ENCODE measurements at regions not wholly inside any gene's neighbourhood (a gene's known extent, or its start where the extent isn't known, plus 50 kb on each side); places are given as distances from the start of the nearest gene placed in this dataset.

GRCh38 chr18:47501946-47502345, 250.5 kb upstream of the SKOR2 start:
- H3K79me2 ChIP-seq (ENCODE audit: insufficient read depth, low read depth, low read length) = no peaks in the 10 kb centered on the region
- H3K9me3 ChIP-seq (ENCODE audit: low read length) = no peaks in the 10 kb centered on the region
- H3K4me3 ChIP-seq (ENCODE audit: low read depth, low read length, poor library complexity, severe bottlenecking) = no peak overlapping the region
- BruUV-seq (replicated peaks) = no TSS peak
- DNase-seq (ENCODE audit: low spot score) = no peak
- H3K4me2 ChIP-seq (ENCODE audit: low read length) = no peak overlapping the region
- POLR2A ChIA-PET = no interaction called here
- H2AFZ ChIP-seq (ENCODE audit: low read length) = no peak overlapping the region
- H3K4me1 ChIP-seq (ENCODE audit: insufficient read depth, low read length, poor library complexity, severe bottlenecking) = no peaks in the 10 kb centered on the region
- no peaks in the 10 kb centered on the region for H3K36me3 ChIP-seq (ENCODE audit: insufficient read depth, low read length)
- no peaks in the 10 kb centered on the region for H4K20me1 ChIP-seq (ENCODE audit: insufficient read depth, low read length)
- intact Hi-C loops (cut with micrococcal nuclease; ENCODE audit: unreplicated experiment) = no loop called here
- CTCF ChIA-PET (ENCODE audit: unreplicated experiment) = no interaction called here
- H3K27ac ChIP-seq (ENCODE audit: low read depth, low read length, poor library complexity, severe bottlenecking) = no peak overlapping the region
- no peaks in the 10 kb centered on the region for H3K9me2 ChIP-seq (ENCODE audit: insufficient read depth, low read length)
- no peak for TF ChIP-seq CTCF (conservative IDR thresholded peaks at IDR 0.05; ENCODE audit: low read length)
- no peak for TF ChIP-seq EZH2phosphoT487 (IDR thresholded peaks at IDR 0.05; ENCODE audit: borderline replicate concordance, low read depth, low read length)

- TF ChIP-seq CTCF (conservative IDR thresholded peaks at IDR 0.05; ENCODE audit: low read length) (no peak), EZH2phosphoT487 (IDR thresholded peaks at IDR 0.05; ENCODE audit: borderline replicate concordance, low read depth, low read length) (no peak)
- Histone ChIP-seq H4K20me1 (ENCODE audit: insufficient read depth, low read length) (no peaks in the 10 kb centered on the region), H3K36me3 (ENCODE audit: insufficient read depth, low read length) (no peaks in the 10 kb centered on the region), H3K9me3 (ENCODE audit: low read length) (no peaks in the 10 kb centered on the region), H3K4me2 (ENCODE audit: low read length) (no peak overlapping the region), H3K9me2 (ENCODE audit: insufficient read depth, low read length) (no peaks in the 10 kb centered on the region), H3K4me1 (ENCODE audit: insufficient read depth, low read length, poor library complexity, severe bottlenecking) (no peaks in the 10 kb centered on the region), H3K27ac (ENCODE audit: low read depth, low read length, poor library complexity, severe bottlenecking) (no peak overlapping the region), H2AFZ (ENCODE audit: low read length) (no peak overlapping the region), H3K79me2 (ENCODE audit: insufficient read depth, low read depth, low read length) (no peaks in the 10 kb centered on the region), H3K4me3 (ENCODE audit: low read depth, low read length, poor library complexity, severe bottlenecking) (no peak overlapping the region)
- DNase-seq (ENCODE audit: low spot score) = no peak
- no TSS peak for BruUV-seq (replicated peaks)
- intact Hi-C loops (cut with micrococcal nuclease; ENCODE audit: unreplicated experiment) = no loop called here
- POLR2A ChIA-PET = no interaction called here
- CTCF ChIA-PET (ENCODE audit: unreplicated experiment) = no interaction called here
Observed at GRCh38 chr18:47500930-47501329, 249.5 kb upstream of the SKOR2 start.

DNA sequence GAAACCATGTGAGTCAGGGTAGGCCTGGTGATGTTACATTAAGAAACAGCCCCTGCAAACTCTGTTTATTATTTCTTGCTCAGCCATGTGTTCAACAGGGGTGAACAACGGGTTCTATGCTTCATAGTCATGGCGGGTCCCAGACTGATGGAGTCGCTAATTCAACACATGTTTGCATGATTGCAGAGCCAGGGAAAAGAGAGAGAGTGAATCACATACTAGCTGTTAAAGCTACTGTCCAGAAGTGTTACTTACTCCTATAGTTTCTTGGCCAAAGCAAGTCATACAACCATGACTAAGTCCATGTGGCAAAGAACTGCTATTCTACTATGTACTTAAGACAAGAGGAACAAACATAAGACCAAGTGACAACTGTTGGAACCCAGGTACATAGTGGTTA, 241.2 kb upstream of the SKOR2 start:
- Histone ChIP-seq H3K4me2 (ENCODE audit: low read length) (no peak overlapping the region), H3K4me3 (ENCODE audit: low read depth, low read length, poor library complexity, severe bottlenecking) (no peak overlapping the region), H3K36me3 (ENCODE audit: insufficient read depth, low read length) (no peaks in the 10 kb centered on the region), H3K27ac (ENCODE audit: low read depth, low read length, poor library complexity, severe bottlenecking) (no peak overlapping the region), H4K20me1 (ENCODE audit: insufficient read depth, low read length) (no peaks in the 10 kb centered on the region), H3K9me2 (ENCODE audit: insufficient read depth, low read length) (no peaks in the 10 kb centered on the region), H3K4me1 (ENCODE audit: insufficient read depth, low read length, poor library complexity, severe bottlenecking) (no peaks in the 10 kb centered on the region), H3K9me3 (ENCODE audit: low read length) (no peaks in the 10 kb centered on the region), H2AFZ (ENCODE audit: low read length) (no peak overlapping the region), H3K79me2 (ENCODE audit: insufficient read depth, low read depth, low read length) (no peaks in the 10 kb centered on the region)
- TF ChIP-seq CTCF (conservative IDR thresholded peaks at IDR 0.05; ENCODE audit: low read length) (no peak), EZH2phosphoT487 (IDR thresholded peaks at IDR 0.05; ENCODE audit: borderline replicate concordance, low read depth, low read length) (no peak)
- ChIA-PET POLR2A (no interaction called here), CTCF (ENCODE audit: unreplicated experiment) (interaction anchor here (0.6 kb wide), 1 partner anchor 65 kb away, joined by 4 read pairs; no protein-coding TSS in a partner anchor)
- intact Hi-C loops (cut with micrococcal nuclease; ENCODE audit: unreplicated experiment) = no loop called here
- BruUV-seq (replicated peaks) = no TSS peak
- no peak for DNase-seq (ENCODE audit: low spot score)
